Tibial artery (tissue), 4 donors: ENCODE measurements at regions not wholly inside any gene's neighbourhood (a gene's known extent, or its start where the extent isn't known, plus 50 kb on each side); places are given as distances from the start of the nearest gene placed in this dataset.

ENCODE experiments used
- DNase-seq, 2 donors: peaks; one replicate each; pipeline ENCODE4 v3.0.0-alpha.2; 2019
- H3K27ac ChIP-seq, 2 donors: fragments of 200-600 bp; sonication (generic) in 1 of 2; 1 replicate in 1 of 2; 2 replicates in 1 of 2; pipeline ENCODE4 v1.5.1; 2018 to 2019; ENCODE audit warnings: mild to moderate bottlenecking in 1 of 2
- H3K27me3 ChIP-seq, 2 donors: fragments of 200-600 bp; sonication (generic) in 1 of 2; one replicate each; pipeline versions ENCODE4 v1.5.1 to v1.6.0; 2016 to 2019
- H3K36me3 ChIP-seq, 3 donors: fragments of 200-600 bp; sonication (generic) in 2 of 3; one replicate each; pipeline ENCODE4 v1.5.1; 2016 to 2019; ENCODE audit warnings: mild to moderate bottlenecking in 2 of 3
- H3K4me1 ChIP-seq, 4 donors: fragments of 200-600 bp; sonication (generic) in 2 of 4; 1 replicate in 3 of 4; 2 replicates in 1 of 4; pipeline ENCODE4 v1.5.1; 2016 to 2019
- H3K4me3 ChIP-seq, 2 donors: fragments of 200-600 bp; sonication (generic) in 1 of 2; 1 replicate in 1 of 2; 2 replicates in 1 of 2; pipeline ENCODE4 v1.5.1; 2018 to 2019; ENCODE audit warnings: mild to moderate bottlenecking in 2 of 2
- H3K9me3 ChIP-seq, 3 donors: fragments of 200-600 bp; sonication (generic) in 1 of 3; one replicate each; pipeline ENCODE4 v1.5.1; 2016 to 2019
- CTCF ChIP-seq, 2 experiments: fragments of 200-600 bp in 1 of 2; fragments of 450-650 bp in 1 of 2; IDR thresholded peaks; one replicate each; pipeline ENCODE4 v1.5.1; 2017 to 2019; ENCODE audit warnings: antibody characterized with exemption in 2 of 2, mild to moderate bottlenecking in 1 of 2, moderate library complexity in 1 of 2
- intact Hi-C: fragments of 100-400 bp; cut with DNase I; formaldehyde crosslinking; loops from one replicate; pipeline ENCODE4 v1.15.0; 2023; ENCODE audit warnings: low total_unique reads

- TF ChIP-seq CTCF (IDR thresholded peaks at IDR 0.05), result no peak
- H3K27ac ChIP-seq, result no peak overlapping the region
- no peak overlapping the region for H3K4me3 ChIP-seq
- no peaks in the 10 kb centered on the region for H3K9me3 ChIP-seq
- no peaks in the 10 kb centered on the region for H3K36me3 ChIP-seq
- peaks cover 0 to 26% (median 2%) of the 10 kb centered on the region in 4 donors for H3K4me1 ChIP-seq
- DNase-seq, result no peak
- intact Hi-C loops, result no loop called here
- H3K27me3 ChIP-seq, result no peaks in the 10 kb centered on the region
These were observed 527.6 kb upstream of the ZEB2 start for GRCh38 chr2:145047554-145047953.

GRCh38 chr2:145044491-145044890 lies 524.6 kb upstream of the ZEB2 start:
- intact Hi-C loops, result no loop called here
- Histone ChIP-seq H3K27me3 (no peaks in the 10 kb centered on the region), H3K9me3 (no peaks in the 10 kb centered on the region), H3K4me3 (no peak overlapping the region), H3K27ac (no peak overlapping the region), H3K36me3 (no peaks in the 10 kb centered on the region), H3K4me1 (peaks cover 0 to 12% (median 2%) of the 10 kb centered on the region in 4 donors)
- TF ChIP-seq CTCF (IDR thresholded peaks at IDR 0.05), result no peak
- DNase-seq, result no peak

- H3K27me3 ChIP-seq, result no peaks in the 10 kb centered on the region
- H3K4me3 ChIP-seq, result no peak overlapping the region
- H3K27ac ChIP-seq, result no peak overlapping the region
- DNase-seq, result no peak
- H3K4me1 ChIP-seq, result peaks cover 0 to 13% (median 2%) of the 10 kb centered on the region in 4 donors
- no peak for TF ChIP-seq CTCF (IDR thresholded peaks at IDR 0.05)
- intact Hi-C loops, result no loop called here
- no peaks in the 10 kb centered on the region for H3K36me3 ChIP-seq
- no peaks in the 10 kb centered on the region for H3K9me3 ChIP-seq
These were observed 523.5 kb upstream of the ZEB2 start for GRCh38 chr2:145043399-145043834.

GRCh38 chr2:145041706-145042105 lies 521.8 kb upstream of the ZEB2 start:
- DNase-seq, result no peak
- no peak overlapping the region for H3K4me3 ChIP-seq
- TF ChIP-seq CTCF (IDR thresholded peaks at IDR 0.05), result no peak
- no peaks in the 10 kb centered on the region for H3K9me3 ChIP-seq
- peaks cover 0 to 29% (median 9%) of the 10 kb centered on the region in 4 donors for H3K4me1 ChIP-seq
- no peak overlapping the region for H3K27ac ChIP-seq
- H3K27me3 ChIP-seq, result no peaks in the 10 kb centered on the region
- H3K36me3 ChIP-seq, result no peaks in the 10 kb centered on the region
- intact Hi-C loops, result no loop called here

GRCh38 chr2:145040433-145040832 lies 520.5 kb upstream of the ZEB2 start:
- Histone ChIP-seq H3K27ac (no peak overlapping the region), H3K4me1 (peaks cover 0 to 38% (median 9%) of the 10 kb centered on the region in 4 donors), H3K27me3 (no peaks in the 10 kb centered on the region), H3K4me3 (no peak overlapping the region), H3K36me3 (no peaks in the 10 kb centered on the region), H3K9me3 (no peaks in the 10 kb centered on the region)
- TF ChIP-seq CTCF (IDR thresholded peaks at IDR 0.05), result no peak
- DNase-seq, result no peak
- intact Hi-C loops, result no loop called here

- H3K9me3 ChIP-seq, result no peaks in the 10 kb centered on the region
- no peak overlapping the region for H3K4me3 ChIP-seq
- H3K36me3 ChIP-seq, result no peaks in the 10 kb centered on the region
- peak overlapping the region; percentile 67 to 71 for H3K27ac ChIP-seq
- H3K4me1 ChIP-seq, result peaks cover 0 to 32% (median 7%) of the 10 kb centered on the region in 4 donors
- intact Hi-C loops, result no loop called here
- H3K27me3 ChIP-seq, result no peaks in the 10 kb centered on the region
- TF ChIP-seq CTCF (IDR thresholded peaks at IDR 0.05), result no peak
- DNase-seq, result no peak
These were observed 518.2 kb upstream of the ZEB2 start for GRCh38 chr2:145038041-145038525.
